DND-41 (cell line): ENCODE measurements at regions not wholly inside any gene's neighbourhood (a gene's known extent, or its start where the extent isn't known, plus 50 kb on each side); places are given as distances from the start of the nearest gene placed in this dataset.

Experiments
- ATAC-seq: fragments of 200-7000 bp; cut with Tn5 transposase; 3 replicates; pipeline ENCODE4 v1.9.1; 2021; ENCODE audit warnings: low read depth; ENCODE audit not compliant: insufficient read depth
- DNase-seq: peaks from one replicate; pipeline ENCODE4 v3.0.0-alpha.2; 2020
- H2AFZ ChIP-seq: 2 replicates; pipeline ENCODE4 v1.6.0; 2012; ENCODE audit warnings: low read depth, low read length
- H3K27ac ChIP-seq: 2 replicates; pipeline ENCODE4 v1.5.1; 2012; ENCODE audit warnings: low read length, inconsistent platforms
- H3K27me3 ChIP-seq: fragments of 200-600 bp; sonication (generic); 2 replicates; pipeline ENCODE4 v1.6.0; 2012; ENCODE audit warnings: low read length, mild to moderate bottlenecking, inconsistent platforms; ENCODE audit not compliant: insufficient read depth, poor library complexity
- H3K36me3 ChIP-seq: 2 replicates; pipeline ENCODE4 v1.5.1; 2012; ENCODE audit warnings: low read length, inconsistent platforms; ENCODE audit not compliant: insufficient read depth
- H3K4me1 ChIP-seq: 2 replicates; pipeline ENCODE4 v1.5.1; 2012; ENCODE audit warnings: mild to moderate bottlenecking, low read length; ENCODE audit not compliant: insufficient read depth
- H3K4me2 ChIP-seq: 2 replicates; pipeline ENCODE4 v1.6.0; 2012; ENCODE audit warnings: mild to moderate bottlenecking, moderate library complexity, low read length, inconsistent platforms; ENCODE audit not compliant: insufficient read depth
- H3K4me3 ChIP-seq, 2 experiments: fragments of 200-600 bp in 1 of 2; shearing (Covaris generic) in 1 of 2; 2 replicates each; pipeline ENCODE4 v1.5.1; 2012 to 2016; ENCODE audit warnings: inconsistent platforms in 2 of 2, low read length in 2 of 2, mild to moderate bottlenecking in 2 of 2, low read depth in 1 of 2, moderate library complexity in 1 of 2
- H3K79me2 ChIP-seq: 2 replicates; pipeline ENCODE4 v1.6.0; 2012; ENCODE audit warnings: low read length, inconsistent platforms; ENCODE audit not compliant: insufficient read depth
- H3K9ac ChIP-seq: 2 replicates; pipeline ENCODE4 v1.6.0; 2012; ENCODE audit warnings: low read depth, mild to moderate bottlenecking, inconsistent platforms, low read length, moderate library complexity
- H3K9me3 ChIP-seq: 2 replicates; pipeline ENCODE4 v1.5.1; 2012; ENCODE audit warnings: low read length, moderate library complexity, mild to moderate bottlenecking, inconsistent platforms; ENCODE audit not compliant: insufficient read depth, severe bottlenecking
- H4K20me1 ChIP-seq: 2 replicates; pipeline ENCODE4 v1.6.0; 2012; ENCODE audit warnings: low read length; ENCODE audit not compliant: insufficient read depth
- CTCF ChIP-seq: IDR thresholded peaks from 2 replicates; pipeline ENCODE4 v1.5.1; 2012; ENCODE audit warnings: borderline replicate concordance, low read length, moderate library complexity, mild to moderate bottlenecking; ENCODE audit not compliant: poor library complexity, severe bottlenecking; ENCODE audit errors: extremely low read depth
- EZH2 ChIP-seq: IDR thresholded peaks from 3 replicates; pipeline ENCODE4 v1.6.1; 2012; ENCODE audit warnings: borderline replicate concordance, low read depth, mild to moderate bottlenecking, moderate library complexity, low read length, inconsistent platforms; ENCODE audit not compliant: severe bottlenecking

GRCh38 chr4:35503435-35503834, 740.9 kb downstream of the ARAP2 start:
- Histone ChIP-seq H4K20me1 (no peaks in the 10 kb centered on the region), H3K9me3 (no peaks in the 10 kb centered on the region), H3K4me2 (no peak overlapping the region), H3K27ac (no peak overlapping the region), H2AFZ (no peak overlapping the region), H3K27me3 (no peaks in the 10 kb centered on the region), H3K9ac (no peak overlapping the region), H3K36me3 (no peaks in the 10 kb centered on the region), H3K4me3 (no peak overlapping the region), H3K4me1 (no peaks in the 10 kb centered on the region), H3K79me2 (no peaks in the 10 kb centered on the region)
- TF ChIP-seq EZH2 (no peak), CTCF (no peak)
- DNase-seq (no peak), ATAC-seq (no peak)

GRCh38 chr4:35506161-35506560, 738.2 kb downstream of the ARAP2 start:
- Histone ChIP-seq H3K4me3 (no peak overlapping the region), H3K9me3 (no peaks in the 10 kb centered on the region), H3K79me2 (no peaks in the 10 kb centered on the region), H3K27ac (no peak overlapping the region), H2AFZ (no peak overlapping the region), H3K36me3 (no peaks in the 10 kb centered on the region), H3K27me3 (no peaks in the 10 kb centered on the region), H3K9ac (no peak overlapping the region), H3K4me2 (no peak overlapping the region), H4K20me1 (no peaks in the 10 kb centered on the region), H3K4me1 (no peaks in the 10 kb centered on the region)
- no peak for ATAC-seq
- no peak for DNase-seq
- no peak for TF ChIP-seq CTCF
- no peak for TF ChIP-seq EZH2

- Histone ChIP-seq H4K20me1 (no peaks in the 10 kb centered on the region), H3K9me3 (no peaks in the 10 kb centered on the region), H3K4me3 (no peak overlapping the region), H3K27ac (no peak overlapping the region), H2AFZ (no peak overlapping the region), H3K4me1 (no peaks in the 10 kb centered on the region), H3K36me3 (no peaks in the 10 kb centered on the region), H3K9ac (no peak overlapping the region), H3K79me2 (no peaks in the 10 kb centered on the region), H3K27me3 (no peaks in the 10 kb centered on the region), H3K4me2 (no peak overlapping the region)
- TF ChIP-seq EZH2 (no peak), CTCF (no peak)
- DNase-seq (no peak), ATAC-seq (no peak)
Measured at GRCh38 chr4:35511851-35512250, 732.5 kb downstream of the ARAP2 start.

- Histone ChIP-seq H3K4me3 (no peak overlapping the region), H3K4me2 (no peak overlapping the region), H3K79me2 (no peaks in the 10 kb centered on the region), H3K36me3 (no peaks in the 10 kb centered on the region), H2AFZ (no peak overlapping the region), H3K9me3 (no peaks in the 10 kb centered on the region), H3K27ac (no peak overlapping the region), H3K27me3 (no peaks in the 10 kb centered on the region), H3K4me1 (no peaks in the 10 kb centered on the region), H3K9ac (no peak overlapping the region), H4K20me1 (no peaks in the 10 kb centered on the region)
- no peak for DNase-seq
- no peak for ATAC-seq
- no peak for TF ChIP-seq EZH2
- no peak for TF ChIP-seq CTCF
Measured at GRCh38 chr4:35516102-35516501, 728.2 kb downstream of the ARAP2 start.
